Activated CD4-positive, alpha-beta T cell treated with anti-CD3 and anti-CD28 coated beads, Interleukin-10, Interleukin-2, amounts not matched to agents 100 ng/mL and 50 ng/mL, durations not matched to agents 16 hours and 8 hours (primary cell): ENCODE measurements at regions not wholly inside any gene's neighbourhood (a gene's known extent, or its start where the extent isn't known, plus 50 kb on each side); places are given as distances from the start of the nearest gene placed in this dataset.

Source experiments
- DNase-seq: peaks from one replicate; pipeline ENCODE4 v3.0.0-alpha.2; 2020

- no peak for DNase-seq
Measured at GRCh38 chrX:8232406-8232805, 61.3 kb upstream of the VCX2 start.

GRCh38 chrX:8233091-8233490 is 62.0 kb upstream of the VCX2 start:
- DNase-seq: no peak

- DNase-seq: no peak
Measured at GRCh38 chrX:8235026-8235425, 64.0 kb upstream of the VCX2 start.

DNA sequence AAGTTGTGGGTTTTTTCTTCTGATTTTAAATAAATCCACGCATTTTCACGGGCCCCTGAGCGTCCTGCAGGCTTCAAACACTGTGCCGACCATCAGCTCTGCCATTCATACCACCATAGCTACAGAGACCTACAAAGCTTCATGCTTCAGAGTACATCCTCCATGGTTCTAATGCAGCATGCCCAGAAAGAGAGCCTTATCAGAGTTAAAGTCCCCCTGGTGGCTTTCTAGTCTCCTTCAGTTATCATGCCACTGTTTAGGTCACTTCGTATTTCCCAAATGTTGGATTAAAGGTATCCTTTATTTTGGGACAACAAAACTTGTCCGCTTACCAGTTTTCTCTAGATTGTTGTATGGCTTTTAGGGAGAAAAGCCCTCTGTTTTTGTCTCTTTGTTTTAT is 66.7 kb upstream of the VCX2 start:
- no peak for DNase-seq

- DNase-seq: no peak
Measured at GRCh38 chrX:8242431-8243020, 71.5 kb upstream of the VCX2 start.

GRCh38 chrX:8244301-8244700 is 73.2 kb upstream of the VCX2 start:
- DNase-seq: no peak

DNA sequence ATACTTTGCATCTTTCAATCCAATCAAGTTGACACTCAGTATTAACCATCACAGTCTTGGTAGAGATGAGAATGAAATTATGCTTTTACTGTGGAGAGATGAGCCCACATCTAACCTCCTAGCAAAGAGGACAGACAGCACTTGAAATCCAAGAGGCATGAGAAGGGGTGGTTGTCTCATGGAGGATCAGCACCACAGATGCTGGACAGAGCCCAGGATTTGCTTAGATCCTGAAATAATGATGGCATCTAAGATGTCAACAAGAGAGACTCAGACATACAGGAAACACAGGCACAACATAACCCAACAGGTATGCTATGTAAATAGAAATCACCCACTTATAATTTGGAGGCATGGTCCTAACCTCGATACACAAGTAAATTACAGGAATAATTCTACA is 74.3 kb upstream of the VCX2 start:
- no peak for DNase-seq

DNA sequence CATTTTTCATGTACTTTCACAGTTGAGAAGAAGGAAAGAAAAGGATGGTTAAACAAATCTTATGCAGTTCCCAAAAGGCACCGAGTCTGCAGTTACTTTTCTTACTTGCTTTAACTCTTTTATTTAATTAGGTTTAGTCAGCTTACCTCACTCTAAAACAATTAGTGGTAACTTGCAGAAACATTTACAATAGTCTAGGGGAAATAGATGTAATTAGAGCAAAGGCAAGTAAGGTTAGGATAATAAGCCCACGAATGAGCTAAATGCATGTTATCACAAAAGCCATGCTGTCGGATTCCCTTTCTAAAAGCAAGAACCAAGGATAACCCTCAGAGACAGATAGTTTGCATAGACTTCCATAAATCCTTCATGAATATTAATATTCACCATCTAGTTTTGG is 82.0 kb upstream of the VCX2 start:
- DNase-seq: no peak

GRCh38 chrX:8254401-8254800 is 83.3 kb upstream of the VCX2 start:
- no peak for DNase-seq

- DNase-seq: no peak
Measured at GRCh38 chrX:8272821-8273220, 101.8 kb upstream of the VCX2 start.

GRCh38 chrX:8273451-8273895 is 102.4 kb upstream of the VCX2 start:
- DNase-seq: no peak

DNA sequence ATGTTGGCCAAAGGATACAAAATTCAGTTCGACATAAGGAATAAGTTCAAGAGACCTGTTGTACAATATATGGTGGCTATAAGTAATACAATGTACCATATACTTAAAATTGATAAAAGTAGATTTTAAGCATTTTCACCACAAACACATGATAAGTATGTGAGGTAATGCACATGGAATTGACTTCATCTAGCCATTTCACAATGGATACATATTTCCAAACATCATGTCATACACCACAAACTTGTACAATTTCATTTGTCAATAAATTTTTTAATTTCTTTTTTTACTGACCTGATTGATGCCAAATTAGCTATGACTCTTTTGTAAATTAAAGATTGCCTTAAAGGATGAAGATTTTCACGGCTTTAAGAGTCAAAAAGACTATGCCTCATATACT is 103.1 kb upstream of the VCX2 start:
- no peak for DNase-seq

DNA sequence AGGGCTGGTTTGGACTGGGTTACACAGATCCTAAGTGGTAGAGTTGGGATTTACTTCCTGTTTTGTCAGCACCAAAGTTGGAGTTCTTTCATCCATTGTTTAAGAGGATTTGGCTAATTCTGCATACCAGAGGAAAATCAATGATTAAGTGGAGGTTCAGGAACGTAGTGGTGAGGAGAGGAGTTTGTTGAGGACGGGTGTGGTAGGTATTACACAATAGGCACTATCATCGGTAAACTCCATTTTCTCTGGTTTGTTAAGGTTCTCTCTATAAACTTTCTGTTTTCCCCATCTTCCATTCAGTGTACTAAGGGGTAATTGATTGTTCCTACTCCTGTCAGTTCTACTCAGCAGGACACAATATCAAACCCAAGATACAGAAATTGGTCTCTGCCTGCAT is 107.5 kb upstream of the VCX2 start:
- DNase-seq: no peak

DNA sequence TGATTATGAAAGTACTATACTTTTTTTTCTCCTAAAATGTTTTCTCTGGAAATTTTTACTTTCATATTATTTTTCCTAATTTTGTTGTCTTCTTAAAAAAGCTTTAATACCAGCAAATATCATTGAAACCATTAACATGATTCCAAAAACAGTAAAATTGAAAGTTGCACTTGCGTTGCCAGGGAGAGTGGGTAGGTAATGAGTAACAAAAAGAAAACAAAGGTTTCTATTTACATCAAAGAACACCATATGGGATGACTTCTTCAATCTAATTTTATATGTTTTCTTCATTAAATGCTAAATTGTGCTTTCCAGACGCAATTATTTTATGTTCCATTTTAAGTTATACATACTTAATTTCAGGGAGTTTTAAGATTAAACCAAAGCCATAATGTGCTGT is 108.3 kb upstream of the VCX2 start:
- DNase-seq: no peak

DNA sequence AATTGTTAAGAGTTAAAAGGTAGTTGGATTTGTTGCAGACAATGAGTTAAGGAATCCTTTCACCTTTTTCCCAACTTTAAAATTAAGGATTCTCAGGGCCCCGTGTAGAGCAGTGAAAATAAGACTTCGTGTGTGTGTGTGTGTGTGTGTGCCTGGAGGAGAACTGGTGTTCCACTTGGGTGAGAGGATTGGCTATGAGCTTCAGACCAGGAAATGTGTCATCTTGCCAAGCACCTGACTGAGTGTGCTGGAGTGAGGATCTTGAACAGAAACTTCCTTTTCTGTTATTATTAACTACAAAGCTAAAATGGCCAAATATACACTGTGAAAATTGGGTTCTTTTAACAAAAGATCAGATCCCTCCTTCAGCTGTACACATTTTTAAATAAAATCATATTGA is 113.1 kb upstream of the VCX2 start:
- DNase-seq: no peak

GRCh38 chrX:8288590-8288989 is 117.5 kb upstream of the VCX2 start:
- DNase-seq: no peak

GRCh38 chrX:8289523-8289922 is 118.5 kb upstream of the VCX2 start:
- DNase-seq: no peak

GRCh38 chrX:8297766-8298165 is 126.7 kb upstream of the VCX2 start:
- DNase-seq: no peak

GRCh38 chrX:8304668-8305067 is 133.6 kb upstream of the VCX2 start:
- DNase-seq: no peak

DNA sequence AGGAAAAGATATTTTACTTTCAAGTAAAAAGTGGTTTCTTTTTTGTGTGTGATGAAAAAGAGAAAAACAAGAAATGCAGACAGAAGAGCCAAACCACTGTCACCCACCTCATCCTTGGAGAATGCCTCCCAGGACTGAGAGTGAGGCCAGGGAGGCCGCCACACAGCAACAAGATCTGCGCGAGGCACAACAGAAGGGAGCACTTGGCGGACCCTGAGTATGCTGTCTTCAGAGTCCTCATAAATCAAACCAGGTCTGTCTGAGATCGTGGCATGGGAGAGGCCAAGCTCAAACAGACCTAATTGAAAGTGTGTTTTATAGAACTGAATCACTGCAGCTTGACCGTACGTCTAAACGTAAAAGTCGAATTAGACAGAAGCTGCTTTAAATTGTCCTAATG is 134.3 kb upstream of the VCX2 start:
- DNase-seq: no peak

DNA sequence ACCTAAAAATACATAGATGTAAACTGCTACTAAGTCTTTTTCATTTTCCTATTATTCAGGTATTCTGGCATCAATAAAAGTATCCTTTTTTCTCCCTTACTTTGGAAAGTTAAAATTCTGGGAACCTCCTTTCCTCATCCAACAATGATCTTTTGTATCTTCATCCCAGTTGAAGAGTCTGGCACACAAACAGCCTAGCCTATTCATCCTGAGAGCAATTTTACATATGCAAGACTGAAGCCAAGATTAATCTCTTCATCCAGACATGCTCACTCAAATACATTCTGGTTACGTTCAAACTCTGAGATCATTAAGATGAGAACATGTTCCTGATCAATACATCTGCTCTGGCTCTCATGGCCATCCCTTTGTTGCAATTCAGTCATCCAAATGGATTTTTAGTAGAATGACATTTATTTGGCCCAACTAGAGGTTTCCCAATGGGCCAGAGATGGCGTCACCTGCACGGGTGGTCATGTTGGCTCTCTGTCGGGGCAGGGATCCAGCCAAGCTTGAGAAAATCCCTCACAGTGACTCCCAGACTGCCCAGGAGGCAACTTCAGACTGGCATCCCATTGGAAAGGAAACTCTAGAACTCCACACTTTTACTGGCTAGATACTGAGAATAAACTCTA is 135.3 kb upstream of the VCX2 start:
- no peak for DNase-seq

DNA sequence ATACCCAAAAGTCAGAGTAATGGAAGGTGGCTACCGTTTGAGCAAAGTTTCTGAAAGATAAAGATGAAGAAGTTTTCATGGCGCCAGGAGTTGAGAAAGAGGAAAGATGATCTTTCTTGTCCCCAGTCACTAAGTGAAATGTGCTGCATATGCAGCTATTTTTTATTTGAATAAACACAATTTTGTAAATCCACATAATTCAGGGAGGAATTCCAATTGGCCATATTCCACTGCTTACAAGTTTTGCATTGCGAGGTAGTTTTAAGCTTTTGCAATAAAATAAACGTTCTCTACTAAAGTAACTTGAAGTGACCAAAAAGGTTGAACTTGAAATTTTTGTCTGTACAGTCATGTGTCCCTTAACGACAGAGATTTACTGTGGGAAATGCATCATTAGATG is 139.3 kb upstream of the VCX2 start:
- no peak for DNase-seq

DNA sequence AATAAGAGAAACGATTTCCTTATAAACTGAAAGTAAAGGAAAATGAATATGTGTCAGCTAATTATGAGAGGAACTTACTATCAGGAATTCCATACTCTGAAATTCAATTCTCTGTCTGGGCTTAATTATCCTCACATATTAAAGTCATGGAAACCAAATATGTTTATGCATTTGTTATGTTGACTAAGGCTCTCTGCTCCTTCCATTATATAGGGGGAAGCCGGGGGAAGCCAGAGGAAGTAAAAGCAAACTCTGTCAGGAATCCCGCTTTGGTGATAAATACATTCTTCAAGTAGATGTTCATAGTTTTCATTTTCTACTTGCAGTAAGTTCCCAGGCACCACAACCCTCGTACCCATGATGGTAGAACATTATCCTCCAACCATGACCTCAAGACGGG is 142.8 kb upstream of the VCX2 start:
- no peak for DNase-seq

GRCh38 chrX:8314881-8315280 is 143.8 kb upstream of the VCX2 start:
- DNase-seq: no peak

DNA sequence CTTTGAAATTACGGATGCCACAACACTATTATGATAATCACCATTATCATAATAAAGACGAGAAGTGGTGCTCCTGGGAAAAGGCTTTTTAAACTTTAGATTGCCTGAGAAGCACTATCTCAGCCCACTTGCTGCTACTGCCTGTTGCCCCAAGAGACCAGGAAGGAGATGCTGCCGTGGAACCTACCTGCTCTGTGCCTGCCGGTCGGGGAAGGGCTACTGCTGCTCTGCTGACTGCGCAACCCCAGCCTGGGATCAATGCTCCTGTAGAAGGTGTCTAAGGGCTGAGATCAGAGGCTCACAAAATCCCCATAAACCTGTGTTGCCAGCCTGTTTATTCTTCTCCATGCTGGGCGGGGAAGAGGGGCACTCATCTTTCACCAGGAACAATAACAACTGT is 145.3 kb upstream of the VCX3B start:
- DNase-seq: no peak
